GM19240 (cell line): ENCODE measurements at regions not wholly inside any gene's neighbourhood (a gene's known extent, or its start where the extent isn't known, plus 50 kb on each side); places are given as distances from the start of the nearest gene placed in this dataset.
"Not testable (repeated sequence)": the region's sequence is repeated elsewhere in the genome, so short reads cannot be mapped to it uniquely, and the experiment has no call there.

Source experiments
- DNase-seq: peaks from one replicate; pipeline ENCODE4 v3.0.0; 2011; ENCODE audit warnings: low spot score; ENCODE audit not compliant: insufficient read length

DNA sequence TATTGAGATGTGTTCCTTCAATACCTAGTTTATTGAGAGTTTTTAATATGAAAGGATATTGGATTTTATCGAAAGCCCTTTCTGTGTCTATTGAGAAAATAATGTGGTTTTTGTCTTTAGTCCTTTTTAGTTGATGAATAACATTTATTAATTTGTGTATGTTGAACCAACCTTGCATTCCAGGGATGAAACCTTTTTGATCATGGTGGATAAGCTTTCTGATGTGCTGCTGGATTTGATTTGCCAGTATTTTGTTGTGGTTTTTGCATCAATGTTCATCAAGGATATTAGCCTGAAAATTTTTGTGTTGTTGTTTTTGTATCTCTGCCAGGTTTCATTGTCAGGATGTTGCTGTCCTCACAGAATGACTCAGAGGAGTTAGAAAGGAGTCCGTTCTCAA, 1710.4 kb downstream of the SUCLG1 start:
- DNase-seq, result no peak

DNA sequence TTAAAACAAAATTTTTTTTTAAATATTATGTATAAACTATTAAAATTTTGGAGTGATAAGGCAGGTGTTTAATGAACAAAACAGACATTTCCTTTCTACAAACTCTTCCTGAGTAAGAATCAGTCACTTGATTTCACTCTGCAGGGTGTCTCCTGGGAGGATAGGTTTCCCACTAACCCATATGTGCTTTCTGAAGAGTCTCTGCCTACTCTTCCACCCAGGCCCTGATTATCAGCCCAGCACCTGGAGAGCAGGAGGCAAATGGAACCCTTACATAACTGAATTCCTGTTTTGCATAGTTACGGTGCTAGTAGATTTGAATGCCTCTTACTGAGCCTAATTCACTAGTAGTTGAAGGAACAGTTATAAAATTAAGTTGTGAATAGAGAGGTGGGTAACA, 1718.6 kb downstream of the SUCLG1 start:
- DNase-seq, result no peak

DNA sequence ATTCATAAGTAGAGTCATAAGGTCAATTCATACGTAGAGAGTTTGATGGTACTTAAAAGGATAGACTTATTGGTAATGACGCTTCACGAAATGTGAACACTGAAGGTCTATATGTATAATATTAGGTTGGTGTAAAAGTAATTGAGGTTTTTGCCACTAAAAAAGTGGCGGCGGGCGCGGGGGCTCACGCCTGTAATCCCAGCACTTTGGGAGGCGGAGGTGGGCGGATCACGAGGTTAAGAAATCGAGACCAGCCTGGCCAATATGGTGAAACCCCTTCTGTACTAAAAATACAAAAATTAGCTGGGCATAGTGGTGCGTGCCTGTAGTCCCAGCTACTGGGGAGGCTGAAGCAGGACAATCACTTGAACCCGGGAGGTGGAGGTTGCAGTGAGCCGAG, 1721.1 kb downstream of the SUCLG1 start:
- DNase-seq, result not testable (repeated sequence)

DNA sequence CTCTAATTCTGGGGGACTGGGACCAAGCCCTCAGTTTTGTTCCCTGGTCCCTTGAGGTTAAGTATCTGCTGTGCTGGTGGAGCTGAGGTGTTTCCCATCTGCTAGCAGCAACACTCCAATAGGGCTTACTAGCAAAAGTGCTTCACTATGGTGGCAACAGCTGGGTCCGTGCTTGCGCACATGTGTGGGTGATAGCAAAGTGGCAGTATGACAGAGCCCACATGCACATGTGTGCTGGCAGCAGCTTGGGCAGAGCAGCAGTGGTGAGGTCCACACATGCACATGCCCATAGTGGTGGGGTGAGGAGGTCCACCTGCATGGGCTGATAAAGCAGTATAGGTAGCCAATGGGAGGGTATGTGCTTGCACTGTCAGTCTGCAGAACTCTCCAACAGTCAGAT, 1723.7 kb downstream of the SUCLG1 start:
- no peak for DNase-seq

DNA sequence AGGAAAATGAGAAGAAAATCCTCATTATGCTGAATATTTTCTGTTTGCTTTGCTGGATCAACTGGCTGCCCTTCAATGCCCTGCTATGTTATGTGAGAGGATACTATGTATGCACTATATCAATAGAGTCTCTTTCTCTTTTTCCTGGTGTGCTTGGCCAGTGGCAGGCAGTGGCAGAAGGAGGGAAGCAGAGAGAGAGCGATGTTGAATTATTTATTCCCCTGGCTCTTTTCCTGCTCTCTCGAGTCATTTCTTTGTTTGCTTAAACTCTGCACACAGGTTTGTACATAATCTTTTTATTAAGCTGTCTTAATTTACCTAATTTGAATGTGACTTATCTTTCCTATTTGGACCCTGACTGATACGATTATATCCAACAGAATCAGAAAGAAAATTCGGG, 1727.3 kb downstream of the SUCLG1 start:
- no peak for DNase-seq

DNA sequence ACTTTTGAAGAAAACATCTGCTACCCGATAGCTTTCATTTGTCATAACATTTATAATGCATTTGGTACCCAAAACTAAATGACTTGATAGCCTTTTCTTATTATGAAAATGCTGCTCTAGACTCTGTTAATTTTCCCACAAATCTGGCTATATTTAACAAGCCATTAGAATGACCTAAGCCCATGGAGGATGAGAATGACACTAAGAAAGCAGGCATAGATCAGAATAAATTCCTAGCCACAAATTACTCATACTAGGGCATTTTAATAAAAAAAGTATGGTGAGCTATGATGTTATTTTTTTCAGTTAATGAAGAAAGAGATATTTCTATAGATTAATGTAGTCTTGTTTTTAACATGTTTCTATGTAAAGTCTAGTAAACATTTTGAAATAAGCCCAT, 1728.3 kb downstream of the SUCLG1 start:
- no peak for DNase-seq

DNA sequence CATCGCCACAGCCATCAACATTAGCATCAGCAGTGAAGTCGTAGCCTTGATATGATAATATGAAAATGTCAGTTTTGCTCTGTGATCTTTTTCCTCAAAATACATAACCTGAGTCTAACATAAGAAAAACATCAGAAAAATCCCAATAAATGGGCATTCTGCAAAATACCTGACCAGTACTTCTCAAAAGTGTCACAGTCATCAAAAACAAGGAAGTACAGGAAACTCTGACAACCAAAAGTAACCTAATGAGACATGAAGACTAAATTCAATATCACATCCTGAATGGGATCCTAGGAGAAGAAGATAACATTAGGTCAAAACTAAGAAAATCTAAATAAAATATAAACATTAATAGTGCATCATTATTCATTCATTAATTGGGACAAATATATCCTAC, 1731.0 kb downstream of the SUCLG1 start:
- DNase-seq, result no peak

DNA sequence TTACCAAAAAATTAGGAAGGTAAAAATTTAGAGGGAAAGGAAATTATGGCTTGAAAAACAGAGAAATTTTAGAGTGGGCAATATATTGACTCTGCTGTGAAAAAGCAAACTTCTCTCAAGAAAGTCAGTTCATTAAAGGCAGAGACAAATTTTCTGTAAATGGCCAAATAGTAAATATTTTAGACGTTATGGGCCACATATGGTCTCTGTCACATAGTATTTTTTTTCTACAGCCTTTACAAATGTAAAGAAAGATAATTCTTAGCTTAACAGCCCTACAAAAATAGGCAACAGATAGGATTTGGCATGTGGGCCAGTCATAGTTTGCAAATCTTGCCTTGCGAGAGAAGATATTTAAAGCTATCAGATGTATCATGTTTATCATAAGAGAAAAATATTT, 1750.4 kb downstream of the SUCLG1 start:
- DNase-seq, result no peak

DNA sequence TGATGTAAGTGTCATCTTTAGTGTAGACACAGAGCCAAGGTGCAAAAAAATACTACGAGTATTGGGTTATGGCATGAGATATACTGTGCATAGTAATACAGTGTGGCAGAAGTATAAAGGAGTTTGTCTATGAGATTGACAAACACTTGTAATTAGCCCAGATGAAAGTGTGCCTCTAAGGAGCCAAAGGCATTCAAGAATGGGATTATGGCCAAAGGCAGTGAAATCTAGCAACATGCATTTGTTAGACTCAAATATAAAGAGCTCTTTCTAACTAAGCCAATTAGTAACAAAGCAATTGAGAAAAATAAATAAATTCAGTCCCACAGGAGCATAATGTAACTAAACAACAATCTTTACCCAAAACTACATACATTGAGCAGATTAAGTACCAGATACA, 1761.8 kb downstream of the SUCLG1 start:
- no peak for DNase-seq

DNA sequence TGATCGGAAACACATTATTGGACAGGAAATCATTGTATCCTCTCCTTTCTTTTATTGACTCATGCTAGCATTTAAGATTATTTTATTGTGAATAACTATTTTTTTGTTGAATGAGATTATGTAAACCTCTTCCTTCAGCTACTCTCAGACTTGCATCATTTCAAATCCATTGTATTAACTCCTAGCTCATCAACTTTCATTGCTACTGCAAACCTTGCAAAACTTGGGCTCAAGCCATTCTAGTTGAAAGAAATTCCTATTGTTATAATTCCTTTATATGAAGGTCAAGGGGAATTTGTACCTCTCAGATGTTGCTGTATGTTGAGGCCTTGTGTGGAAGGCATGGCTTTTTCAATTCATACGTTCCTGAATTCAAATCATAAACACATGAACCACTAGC, 1764.6 kb downstream of the SUCLG1 start:
- no peak for DNase-seq

DNA sequence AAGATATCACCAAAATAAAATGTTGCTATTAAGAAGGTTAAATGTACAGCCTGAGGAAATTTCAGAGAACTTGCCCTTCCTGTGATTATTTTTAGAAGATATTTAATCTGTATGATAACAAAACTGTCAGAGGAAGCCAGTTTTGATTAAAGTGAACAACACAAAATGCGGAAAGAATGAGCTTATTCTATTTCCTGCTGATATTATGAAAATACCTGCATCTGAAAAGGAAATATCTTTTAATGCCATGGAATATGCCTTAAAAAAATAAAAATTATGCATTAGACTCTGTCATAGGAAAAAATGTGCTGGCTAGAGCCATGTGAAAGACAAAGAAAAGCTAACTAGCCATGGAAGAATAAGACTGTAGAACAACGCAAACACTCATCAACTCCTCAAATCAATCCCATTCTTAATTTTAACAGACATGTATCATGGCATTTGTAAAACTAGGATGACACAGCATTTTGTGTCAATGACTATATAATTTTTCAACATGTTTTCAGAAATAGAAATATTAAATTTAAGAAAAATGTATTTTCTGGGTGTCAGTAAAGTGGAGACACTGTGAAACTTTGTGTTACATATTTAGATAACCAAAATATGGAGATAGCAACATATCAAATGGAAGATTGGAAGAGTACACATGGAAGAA, 1768.2 kb downstream of the SUCLG1 start:
- no peak for DNase-seq

DNA sequence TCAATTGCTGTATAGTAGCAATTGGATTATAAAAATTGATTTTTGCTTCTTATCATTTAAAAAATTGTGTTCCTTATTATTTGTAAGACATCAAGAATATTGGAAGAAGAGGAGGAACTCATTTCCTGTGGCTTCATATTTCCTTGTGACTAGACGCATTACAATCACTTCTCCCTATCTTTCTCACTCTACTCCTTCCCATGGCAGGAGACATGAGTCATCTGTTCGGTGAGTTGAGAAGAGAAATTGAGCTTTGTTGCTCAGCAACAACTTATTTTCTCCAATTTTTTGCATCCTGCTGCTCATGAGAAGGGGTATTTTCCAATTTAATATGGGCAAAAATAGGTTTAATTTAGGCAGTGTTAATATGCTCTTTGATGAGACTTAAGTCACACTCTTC, 1783.9 kb downstream of the SUCLG1 start:
- DNase-seq, result no peak

DNA sequence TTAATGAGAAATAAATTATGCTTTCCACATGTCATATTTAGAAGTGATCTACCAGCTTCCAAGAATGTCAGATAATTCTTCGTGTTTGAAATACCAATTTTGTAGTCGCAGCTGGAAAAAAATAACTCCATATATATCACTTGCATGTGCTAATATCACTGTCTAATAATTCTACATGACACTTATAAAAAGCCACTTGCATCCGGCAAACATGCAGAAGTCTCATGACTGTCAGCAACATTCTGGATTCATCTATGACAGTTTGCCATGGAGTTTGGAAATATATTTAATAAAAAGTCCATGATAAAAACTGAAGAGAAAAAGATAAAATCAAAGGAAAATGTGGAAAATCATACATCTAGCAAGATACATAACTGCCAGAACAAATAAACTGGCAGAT, 1784.4 kb downstream of the SUCLG1 start:
- DNase-seq, result no peak

DNA sequence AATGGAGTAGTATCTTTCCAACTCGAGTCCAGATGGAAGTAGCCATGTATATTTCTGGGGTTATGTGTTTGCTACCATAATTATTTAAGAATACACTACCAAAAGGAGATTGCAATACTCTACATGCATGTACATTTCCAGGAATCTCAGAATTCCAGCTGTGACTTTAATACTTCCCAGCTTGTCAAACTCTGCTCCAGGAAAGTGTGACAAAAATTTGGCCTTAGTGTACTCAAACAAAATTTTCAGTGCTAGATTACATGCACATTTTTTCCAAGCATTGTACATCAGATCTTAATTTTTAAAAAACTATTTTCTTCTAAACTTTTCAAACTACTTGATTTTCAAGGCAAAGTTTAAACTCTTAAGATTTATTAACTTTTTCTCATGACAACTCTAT, 1791.6 kb downstream of the SUCLG1 start:
- DNase-seq, result no peak

DNA sequence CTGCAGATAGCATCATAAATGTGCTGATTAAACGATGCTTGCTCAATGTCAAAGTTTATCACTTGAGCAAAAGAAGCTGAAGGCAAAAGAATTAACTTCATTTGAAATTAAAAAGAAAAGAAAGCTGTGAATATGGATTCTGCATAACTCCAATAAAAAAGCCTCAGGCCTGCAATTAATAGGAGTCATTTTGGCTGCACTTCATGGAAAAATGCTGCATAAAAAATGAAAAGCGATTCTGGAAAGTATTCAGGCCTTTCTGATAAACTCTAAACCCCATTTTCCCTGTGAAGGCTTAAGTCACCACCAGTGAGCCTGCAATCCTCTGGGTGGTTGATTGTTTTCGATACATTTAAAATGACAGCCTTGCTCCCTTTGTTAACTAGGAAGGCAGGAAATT, 1793.4 kb downstream of the SUCLG1 start:
- no peak for DNase-seq

DNA sequence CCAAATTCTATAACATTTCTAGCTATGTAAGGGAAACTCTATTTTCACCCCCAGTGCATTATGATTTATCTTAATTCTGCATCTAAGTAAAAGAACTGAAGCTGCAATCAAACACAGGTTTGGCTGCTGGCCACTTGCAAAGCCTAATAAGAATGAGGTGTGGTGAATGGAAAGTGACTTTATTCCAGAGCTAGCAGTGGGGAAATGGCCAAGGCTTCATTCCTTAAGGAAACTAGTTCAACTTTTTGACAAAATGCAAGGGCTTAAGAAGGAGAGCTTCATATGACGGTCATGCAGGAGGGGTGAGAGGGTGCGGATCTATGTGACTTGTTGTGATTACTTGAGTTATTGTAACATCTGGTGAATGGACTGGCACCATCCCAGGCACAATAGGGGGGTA, 1802.0 kb downstream of the SUCLG1 start:
- DNase-seq, result no peak

DNA sequence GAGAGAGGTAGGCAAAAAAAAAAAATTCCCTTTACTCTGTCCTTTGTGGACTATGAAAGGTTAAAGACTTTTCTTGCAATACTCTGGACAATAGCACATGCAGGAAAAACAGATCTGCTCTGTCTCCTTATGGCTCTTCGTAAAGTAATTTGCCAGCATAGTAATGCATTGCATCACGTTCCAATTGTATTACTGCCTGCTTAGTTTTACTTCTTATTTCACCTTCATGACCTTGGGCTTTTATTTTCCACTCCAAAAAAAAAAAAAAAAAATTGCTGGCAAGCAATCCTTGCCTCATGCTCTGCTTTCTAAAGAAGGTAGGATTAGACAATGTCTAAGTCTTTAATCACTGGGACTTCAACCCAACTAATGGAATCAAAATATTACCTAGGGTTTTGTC, 1802.7 kb downstream of the SUCLG1 start:
- no peak for DNase-seq

DNA sequence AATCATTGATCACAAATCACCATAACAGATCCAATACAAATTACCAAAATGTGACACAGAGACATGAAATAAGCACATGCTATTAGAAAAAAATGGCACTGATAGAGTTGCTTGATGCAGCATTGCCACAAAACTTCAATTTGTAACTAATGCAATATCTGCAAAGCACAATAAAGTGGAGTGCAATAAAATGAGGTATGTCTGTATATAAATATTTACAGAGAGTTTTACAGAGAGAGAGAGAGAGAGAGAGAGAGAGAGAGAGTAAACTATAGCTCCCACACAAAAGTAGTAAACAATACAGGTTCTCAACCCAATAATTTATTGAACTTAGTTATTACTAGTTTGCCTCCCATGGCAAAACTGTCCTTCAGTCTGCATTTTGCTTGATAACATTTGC, 1807.0 kb downstream of the SUCLG1 start:
- no peak for DNase-seq

DNA sequence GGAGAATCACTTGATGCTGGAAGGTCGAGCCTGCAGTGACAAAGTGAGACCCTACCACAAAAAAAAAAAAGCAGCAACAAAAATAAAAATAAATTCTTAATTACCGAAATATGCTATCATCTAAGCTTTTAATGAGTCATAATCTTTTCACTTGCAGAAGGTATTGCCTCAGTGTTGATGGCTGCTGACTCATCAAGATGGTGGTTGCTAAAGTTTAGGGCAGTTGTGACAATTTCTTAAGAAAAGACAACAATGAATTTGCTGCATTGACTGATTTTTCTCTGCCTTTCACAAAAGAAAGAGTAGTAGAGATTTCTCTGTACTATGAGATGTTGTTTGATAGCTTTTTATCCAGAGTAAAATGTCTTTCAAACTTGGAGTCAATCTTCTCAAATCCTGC, 1809.0 kb downstream of the SUCLG1 start:
- no peak for DNase-seq

DNA sequence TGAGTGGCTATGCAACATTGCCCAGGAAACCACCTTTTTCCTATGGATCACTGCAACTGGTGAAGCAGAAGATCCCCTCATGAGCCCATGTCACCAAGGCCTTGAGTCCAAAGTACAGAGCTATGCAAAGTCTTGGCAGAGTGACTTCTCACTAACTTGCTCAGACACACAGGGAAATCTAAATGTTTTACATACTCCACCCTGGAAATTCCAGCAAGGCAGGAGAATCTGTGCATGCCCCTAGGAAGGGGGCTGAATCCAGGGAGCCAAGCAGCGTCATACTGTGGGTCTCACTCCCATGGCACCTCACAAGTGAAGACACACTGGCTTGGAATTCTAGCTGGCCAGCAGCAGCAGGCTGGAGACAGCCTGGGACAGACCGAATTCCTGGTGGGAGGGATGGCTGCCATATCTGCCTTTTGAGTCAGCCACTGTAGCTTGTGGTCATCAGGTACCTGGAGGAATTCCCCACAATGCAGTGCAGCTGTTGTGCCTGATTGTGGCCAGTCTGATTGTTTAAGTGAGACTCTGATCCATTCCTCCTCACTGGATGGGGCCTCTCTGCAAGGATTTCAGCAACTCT, 1817.4 kb downstream of the SUCLG1 start:
- DNase-seq, result no peak

DNA sequence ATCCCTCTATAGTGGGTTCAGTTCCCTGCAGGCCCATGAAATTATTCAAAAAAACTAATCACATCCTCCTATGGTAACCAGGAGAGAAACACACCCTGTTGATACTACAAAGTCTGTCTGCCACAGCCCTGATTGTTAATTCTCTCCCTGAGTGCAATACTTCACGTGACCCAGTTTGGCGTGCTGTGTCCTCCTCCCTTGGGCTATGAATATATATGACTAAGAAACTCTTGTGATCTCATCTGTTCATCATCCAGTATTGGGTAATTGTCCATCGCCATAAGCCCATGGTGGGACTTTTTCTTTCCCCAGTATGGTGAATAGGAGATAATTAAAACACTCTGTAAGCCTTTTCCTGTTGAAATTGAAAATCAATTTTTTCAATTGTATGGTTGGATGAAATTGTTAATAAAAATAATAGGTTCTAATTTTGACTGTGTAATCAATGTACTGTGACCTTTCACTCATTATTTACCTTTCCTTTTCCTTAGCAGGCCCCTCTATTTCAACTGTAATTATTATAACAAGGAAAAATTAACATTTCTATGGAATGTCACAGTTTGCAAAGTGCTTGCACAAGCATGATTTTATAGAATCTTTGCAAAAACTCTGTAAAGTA, 1822.6 kb downstream of the SUCLG1 start:
- no peak for DNase-seq

DNA sequence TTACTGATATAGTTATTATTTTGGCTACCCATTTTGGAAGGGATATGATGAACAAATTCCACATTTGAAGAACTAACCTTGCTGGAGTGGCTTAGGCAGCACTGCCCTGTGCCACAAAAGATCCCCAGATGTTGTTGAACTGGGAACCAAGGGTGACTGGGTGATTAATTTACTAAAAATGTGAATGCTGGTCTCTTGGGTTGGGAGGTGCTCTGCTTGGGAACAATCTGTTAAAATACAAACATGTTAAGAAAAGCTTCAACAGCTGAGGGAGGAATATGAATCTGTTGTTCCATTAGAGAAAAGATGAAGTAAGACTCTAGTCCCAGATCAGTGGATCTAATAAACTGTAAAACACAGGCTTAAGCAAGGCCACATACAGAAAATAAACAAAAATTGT, 1860.1 kb downstream of the SUCLG1 start:
- DNase-seq, result no peak

DNA sequence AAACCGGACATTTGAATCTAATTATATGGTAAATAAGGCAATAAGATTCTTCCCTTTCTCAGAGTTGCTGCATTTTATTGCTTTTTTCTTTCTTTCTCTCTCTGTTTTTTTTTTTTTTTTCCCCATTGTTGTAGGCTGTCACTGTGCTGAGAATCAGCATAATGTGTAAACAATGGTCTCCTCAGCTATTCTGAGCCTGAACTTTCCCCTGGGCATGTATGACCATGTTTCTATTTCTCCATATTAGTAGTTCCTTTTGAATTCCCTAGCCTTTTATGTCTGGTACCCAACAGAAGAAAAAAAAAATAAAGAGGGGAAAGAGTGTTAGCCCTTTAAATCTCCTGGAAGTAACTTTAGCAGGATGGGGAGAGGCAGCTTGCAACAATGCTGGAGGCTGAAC, 1862.5 kb downstream of the SUCLG1 start:
- no peak for DNase-seq
